GM23338 (cell line): ENCODE measurements at regions not wholly inside any gene's neighbourhood (a gene's known extent, or its start where the extent isn't known, plus 50 kb on each side); places are given as distances from the start of the nearest gene placed in this dataset.

ENCODE experiments used
- ATAC-seq: fragments of 200-7000 bp; cut with Tn5 transposase; 3 replicates; pipeline ENCODE4 v1.9.1; 2020
- DNase-seq: peaks from one replicate; pipeline ENCODE4 v3.0.0-alpha.2; 2015; ENCODE audit warnings: low spot score
- H2AFZ ChIP-seq: fragments of 200-600 bp; sonication (generic); 2 replicates; pipeline ENCODE4 v1.8.0; 2016; ENCODE audit warnings: antibody characterized with exemption, mild to moderate bottlenecking, moderate library complexity
- H3F3A ChIP-seq: fragments of 200-600 bp; sonication (generic); replicated peaks from 2 replicates; pipeline ENCODE4 v1.8.0; 2017; ENCODE audit warnings: antibody characterized with exemption, mixed run types, low read depth
- H3K27ac ChIP-seq: fragments of 200-600 bp; sonication (generic); 2 replicates; pipeline ENCODE4 v1.6.1; 2016; ENCODE audit warnings: low read depth
- H3K27me3 ChIP-seq: fragments of 200-600 bp; sonication (generic); 2 replicates; pipeline ENCODE4 v1.8.0; 2016; ENCODE audit warnings: mild to moderate bottlenecking, mixed run types, moderate library complexity; ENCODE audit not compliant: insufficient read depth
- H3K36me3 ChIP-seq: fragments of 200-600 bp; sonication (generic); 2 replicates; pipeline ENCODE4 v1.8.0; 2016; ENCODE audit warnings: mild to moderate bottlenecking; ENCODE audit not compliant: insufficient read depth
- H3K4me1 ChIP-seq: fragments of 200-600 bp; sonication (generic); 2 replicates; pipeline ENCODE4 v1.8.0; 2016; ENCODE audit warnings: mild to moderate bottlenecking, moderate library complexity; ENCODE audit not compliant: insufficient read depth
- H3K4me2 ChIP-seq: fragments of 200-600 bp; sonication (generic); 2 replicates; pipeline ENCODE4 v1.7.1; 2017; ENCODE audit warnings: mixed run types
- H3K4me3 ChIP-seq: fragments of 200-600 bp; sonication (generic); 2 replicates; pipeline ENCODE4 v1.6.1; 2016; ENCODE audit warnings: mixed run types
- H3K79me2 ChIP-seq: fragments of 200-600 bp; sonication (generic); replicated peaks from 2 replicates; pipeline ENCODE4 v1.8.0; 2017; ENCODE audit warnings: mild to moderate bottlenecking; ENCODE audit not compliant: insufficient read depth
- H3K9me2 ChIP-seq: fragments of 200-600 bp; sonication (generic); 2 replicates; pipeline ENCODE4 v1.8.0; 2017; ENCODE audit not compliant: insufficient read depth
- H4K20me1 ChIP-seq: fragments of 200-600 bp; sonication (generic); replicated peaks from 2 replicates; pipeline ENCODE4 v1.8.0; 2017; ENCODE audit warnings: mild to moderate bottlenecking; ENCODE audit not compliant: insufficient read depth
- H3K27ac Mint-ChIP-seq: 2 replicates; pipeline ENCODE4 v1.8.0; 2020; ENCODE audit warnings: inconsistent platforms, mild to moderate bottlenecking, moderate library complexity, mixed read lengths
- H3K27me3 Mint-ChIP-seq: 3 replicates; pipeline ENCODE4 v1.8.0; 2022; ENCODE audit warnings: low read depth, mild to moderate bottlenecking, moderate library complexity, mixed read lengths, inconsistent platforms; ENCODE audit not compliant: insufficient read depth, poor library complexity
- H3K36me3 Mint-ChIP-seq: 3 replicates; pipeline ENCODE4 v1.8.0; 2021; ENCODE audit warnings: low read depth, mild to moderate bottlenecking, inconsistent platforms, moderate library complexity, mixed read lengths
- H3K4me1 Mint-ChIP-seq: 3 replicates; pipeline ENCODE4 v1.8.0; 2020; ENCODE audit warnings: mild to moderate bottlenecking, inconsistent platforms, mixed read lengths
- H3K4me3 Mint-ChIP-seq: 3 replicates; pipeline ENCODE4 v1.8.0; 2021; ENCODE audit warnings: moderate library complexity, mild to moderate bottlenecking, inconsistent platforms, mixed read lengths
- H3K9me3 Mint-ChIP-seq: 3 replicates; pipeline ENCODE4 v1.8.0; 2020; ENCODE audit warnings: moderate library complexity, mild to moderate bottlenecking, inconsistent platforms, mixed read lengths
- ETS1 ChIP-seq: IDR thresholded peaks from 2 replicates; pipeline ENCODE4 v1.6.1; 2016; ENCODE audit warnings: antibody characterized with exemption
- EZH2 ChIP-seq: fragments of 200-600 bp; sonication (generic); IDR thresholded peaks from one replicate; pipeline ENCODE4 v1.8.0; 2017; ENCODE audit warnings: antibody characterized with exemption, mild to moderate bottlenecking, low read depth; ENCODE audit not compliant: unreplicated experiment
- EZH2phosphoT487 ChIP-seq: fragments of 200-600 bp; sonication (generic); IDR thresholded peaks from one replicate; pipeline ENCODE4 v1.8.1; 2018; ENCODE audit warnings: antibody characterized with exemption; ENCODE audit not compliant: unreplicated experiment
- JUNB ChIP-seq: IDR thresholded peaks from one replicate; pipeline ENCODE4 v1.6.1; 2016; ENCODE audit warnings: antibody characterized with exemption; ENCODE audit not compliant: unreplicated experiment
- POLR2AphosphoS5 ChIP-seq: IDR thresholded peaks from 2 replicates; pipeline ENCODE4 v1.6.1; 2016; ENCODE audit warnings: antibody characterized with exemption, low read depth
- ZNF114 ChIP-seq: fragments of 250-450 bp; sonication (Bioruptor Pico); IDR thresholded peaks from 2 replicates; pipeline ENCODE4 v1.5.0; 2020; ENCODE audit warnings: mild to moderate bottlenecking, moderate library complexity
- ZNF331 ChIP-seq: fragments of 250-450 bp; sonication (Bioruptor Pico); IDR thresholded peaks from 2 replicates; pipeline ENCODE4 v1.5.0; 2020; ENCODE audit warnings: low read depth, mild to moderate bottlenecking, moderate library complexity
- TF ChIP-seq, protein P1 (sequence below), 2 experiments: fragments of 200-600 bp in 1 of 2; sonication (generic) in 1 of 2; conservative IDR thresholded peaks; 2 replicates each; pipeline versions ENCODE4 v1.5.1 to v1.6.1; 2016 to 2017; ENCODE audit warnings: antibody characterized with exemption in 2 of 2, low read depth in 2 of 2, mild to moderate bottlenecking in 2 of 2, moderate library complexity in 1 of 2
- TF ChIP-seq, protein P2 (sequence below): fragments of 250-450 bp; sonication (Bioruptor Pico); IDR thresholded peaks from 2 replicates; pipeline ENCODE4 v1.5.0; 2020; ENCODE audit warnings: mild to moderate bottlenecking, moderate library complexity

GRCh38 chr2:35415282-35415681 is 940.3 kb upstream of the CRIM1 start:
- Mint-ChIP-seq H3K27me3 (peaks cover 1% of the 10 kb centered on the region), H3K27ac (no peak overlapping the region), H3K4me1 (peaks cover 6% of the 10 kb centered on the region), H3K9me3 (peaks cover 5% of the 10 kb centered on the region; the same call in 1 of the 3 replicates), H3K36me3 (no peaks in the 10 kb centered on the region), H3K4me3 (no peak overlapping the region)
- no peaks in the 10 kb centered on the region for H3K27me3 ChIP-seq
- no peak overlapping the region for H2AFZ ChIP-seq
- no peaks in the 10 kb centered on the region; the same call in none of the 2 replicates for H3K9me2 ChIP-seq
- H3F3A ChIP-seq = no peaks in the 10 kb centered on the region
- no peaks in the 10 kb centered on the region for H3K79me2 ChIP-seq
- no peak overlapping the region for H3K4me2 ChIP-seq
- no peak for TF ChIP-seq ZNF331 (CRISPR knock-in tag)
- TF ChIP-seq ETS1 = no peak
- TF ChIP-seq ZNF114 (CRISPR knock-in tag) = no peak
- no peak for TF ChIP-seq EZH2
- TF ChIP-seq JUNB = no peak
- no peak for TF ChIP-seq EZH2phosphoT487
- no peak for TF ChIP-seq POLR2AphosphoS5
- TF ChIP-seq, protein P1, sequence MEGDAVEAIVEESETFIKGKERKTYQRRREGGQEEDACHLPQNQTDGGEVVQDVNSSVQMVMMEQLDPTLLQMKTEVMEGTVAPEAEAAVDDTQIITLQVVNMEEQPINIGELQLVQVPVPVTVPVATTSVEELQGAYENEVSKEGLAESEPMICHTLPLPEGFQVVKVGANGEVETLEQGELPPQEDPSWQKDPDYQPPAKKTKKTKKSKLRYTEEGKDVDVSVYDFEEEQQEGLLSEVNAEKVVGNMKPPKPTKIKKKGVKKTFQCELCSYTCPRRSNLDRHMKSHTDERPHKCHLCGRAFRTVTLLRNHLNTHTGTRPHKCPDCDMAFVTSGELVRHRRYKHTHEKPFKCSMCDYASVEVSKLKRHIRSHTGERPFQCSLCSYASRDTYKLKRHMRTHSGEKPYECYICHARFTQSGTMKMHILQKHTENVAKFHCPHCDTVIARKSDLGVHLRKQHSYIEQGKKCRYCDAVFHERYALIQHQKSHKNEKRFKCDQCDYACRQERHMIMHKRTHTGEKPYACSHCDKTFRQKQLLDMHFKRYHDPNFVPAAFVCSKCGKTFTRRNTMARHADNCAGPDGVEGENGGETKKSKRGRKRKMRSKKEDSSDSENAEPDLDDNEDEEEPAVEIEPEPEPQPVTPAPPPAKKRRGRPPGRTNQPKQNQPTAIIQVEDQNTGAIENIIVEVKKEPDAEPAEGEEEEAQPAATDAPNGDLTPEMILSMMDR (conservative IDR thresholded peaks at IDR 0.05; ENCODE audit: low read depth in 2 of 2) = peak; percentile 19 to 63; a peak in 2 of 4 replicates
- TF ChIP-seq, protein P2, sequence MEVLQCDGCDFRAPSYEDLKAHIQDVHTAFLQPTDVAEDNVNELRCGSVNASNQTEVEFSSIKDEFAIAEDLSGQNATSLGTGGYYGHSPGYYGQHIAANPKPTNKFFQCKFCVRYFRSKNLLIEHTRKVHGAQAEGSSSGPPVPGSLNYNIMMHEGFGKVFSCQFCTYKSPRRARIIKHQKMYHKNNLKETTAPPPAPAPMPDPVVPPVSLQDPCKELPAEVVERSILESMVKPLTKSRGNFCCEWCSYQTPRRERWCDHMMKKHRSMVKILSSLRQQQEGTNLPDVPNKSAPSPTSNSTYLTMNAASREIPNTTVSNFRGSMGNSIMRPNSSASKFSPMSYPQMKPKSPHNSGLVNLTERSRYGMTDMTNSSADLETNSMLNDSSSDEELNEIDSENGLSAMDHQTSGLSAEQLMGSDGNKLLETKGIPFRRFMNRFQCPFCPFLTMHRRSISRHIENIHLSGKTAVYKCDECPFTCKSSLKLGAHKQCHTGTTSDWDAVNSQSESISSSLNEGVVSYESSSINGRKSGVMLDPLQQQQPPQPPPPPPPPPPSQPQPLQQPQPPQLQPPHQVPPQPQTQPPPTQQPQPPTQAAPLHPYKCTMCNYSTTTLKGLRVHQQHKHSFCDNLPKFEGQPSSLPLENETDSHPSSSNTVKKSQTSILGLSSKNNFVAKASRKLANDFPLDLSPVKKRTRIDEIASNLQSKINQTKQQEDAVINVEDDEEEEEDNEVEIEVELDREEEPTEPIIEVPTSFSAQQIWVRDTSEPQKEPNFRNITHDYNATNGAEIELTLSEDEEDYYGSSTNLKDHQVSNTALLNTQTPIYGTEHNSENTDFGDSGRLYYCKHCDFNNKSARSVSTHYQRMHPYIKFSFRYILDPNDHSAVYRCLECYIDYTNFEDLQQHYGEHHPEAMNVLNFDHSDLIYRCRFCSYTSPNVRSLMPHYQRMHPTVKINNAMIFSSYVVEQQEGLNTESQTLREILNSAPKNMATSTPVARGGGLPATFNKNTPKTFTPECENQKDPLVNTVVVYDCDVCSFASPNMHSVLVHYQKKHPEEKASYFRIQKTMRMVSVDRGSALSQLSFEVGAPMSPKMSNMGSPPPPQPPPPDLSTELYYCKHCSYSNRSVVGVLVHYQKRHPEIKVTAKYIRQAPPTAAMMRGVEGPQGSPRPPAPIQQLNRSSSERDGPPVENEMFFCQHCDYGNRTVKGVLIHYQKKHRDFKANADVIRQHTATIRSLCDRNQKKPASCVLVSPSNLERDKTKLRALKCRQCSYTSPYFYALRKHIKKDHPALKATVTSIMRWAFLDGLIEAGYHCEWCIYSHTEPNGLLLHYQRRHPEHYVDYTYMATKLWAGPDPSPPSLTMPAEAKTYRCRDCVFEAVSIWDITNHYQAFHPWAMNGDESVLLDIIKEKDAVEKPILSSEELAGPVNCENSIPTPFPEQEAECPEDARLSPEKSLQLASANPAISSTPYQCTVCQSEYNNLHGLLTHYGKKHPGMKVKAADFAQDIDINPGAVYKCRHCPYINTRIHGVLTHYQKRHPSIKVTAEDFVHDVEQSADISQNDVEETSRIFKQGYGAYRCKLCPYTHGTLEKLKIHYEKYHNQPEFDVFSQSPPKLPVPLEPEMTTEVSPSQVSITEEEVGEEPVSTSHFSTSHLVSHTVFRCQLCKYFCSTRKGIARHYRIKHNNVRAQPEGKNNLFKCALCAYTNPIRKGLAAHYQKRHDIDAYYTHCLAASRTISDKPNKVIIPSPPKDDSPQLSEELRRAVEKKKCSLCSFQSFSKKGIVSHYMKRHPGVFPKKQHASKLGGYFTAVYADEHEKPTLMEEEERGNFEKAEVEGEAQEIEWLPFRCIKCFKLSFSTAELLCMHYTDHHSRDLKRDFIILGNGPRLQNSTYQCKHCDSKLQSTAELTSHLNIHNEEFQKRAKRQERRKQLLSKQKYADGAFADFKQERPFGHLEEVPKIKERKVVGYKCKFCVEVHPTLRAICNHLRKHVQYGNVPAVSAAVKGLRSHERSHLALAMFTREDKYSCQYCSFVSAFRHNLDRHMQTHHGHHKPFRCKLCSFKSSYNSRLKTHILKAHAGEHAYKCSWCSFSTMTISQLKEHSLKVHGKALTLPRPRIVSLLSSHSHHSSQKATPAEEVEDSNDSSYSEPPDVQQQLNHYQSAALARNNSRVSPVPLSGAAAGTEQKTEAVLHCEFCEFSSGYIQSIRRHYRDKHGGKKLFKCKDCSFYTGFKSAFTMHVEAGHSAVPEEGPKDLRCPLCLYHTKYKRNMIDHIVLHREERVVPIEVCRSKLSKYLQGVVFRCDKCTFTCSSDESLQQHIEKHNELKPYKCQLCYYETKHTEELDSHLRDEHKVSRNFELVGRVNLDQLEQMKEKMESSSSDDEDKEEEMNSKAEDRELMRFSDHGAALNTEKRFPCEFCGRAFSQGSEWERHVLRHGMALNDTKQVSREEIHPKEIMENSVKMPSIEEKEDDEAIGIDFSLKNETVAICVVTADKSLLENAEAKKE (CRISPR knock-in tag) = no peak
- no peaks in the 10 kb centered on the region for H4K20me1 ChIP-seq
- no peak overlapping the region for H3K27ac ChIP-seq
- no peak overlapping the region for H3K4me3 ChIP-seq
- no peak for ATAC-seq
- peak; percentile 14 for DNase-seq
- H3K36me3 ChIP-seq = no peaks in the 10 kb centered on the region
- H3K4me1 ChIP-seq = peaks cover 9% of the 10 kb centered on the region
